KMS-11 (cell line): ENCODE measurements at regions not wholly inside any gene's neighbourhood (a gene's known extent, or its start where the extent isn't known, plus 50 kb on each side); places are given as distances from the start of the nearest gene placed in this dataset.

ENCODE experiments used
- H2AFZ ChIP-seq: fragments of 200-600 bp; sonication (generic); 2 replicates; pipeline ENCODE4 v1.6.1; 2016; ENCODE audit warnings: antibody characterized with exemption, mixed run types, low read depth
- H3K27ac ChIP-seq: fragments of 200-600 bp; sonication (generic); 2 replicates; pipeline ENCODE4 v1.6.1; 2016; ENCODE audit warnings: mild to moderate bottlenecking, mixed run types
- H3K27me3 ChIP-seq: fragments of 200-600 bp; sonication (generic); 2 replicates; pipeline ENCODE4 v1.6.1; 2017; ENCODE audit warnings: mild to moderate bottlenecking, low read depth, mixed run types, moderate library complexity; ENCODE audit not compliant: insufficient read depth
- H3K36me3 ChIP-seq: fragments of 200-600 bp; sonication (generic); 2 replicates; pipeline ENCODE4 v1.6.1; 2017; ENCODE audit warnings: mild to moderate bottlenecking, mixed run types; ENCODE audit not compliant: insufficient read depth
- H3K4me1 ChIP-seq: fragments of 200-600 bp; sonication (generic); 2 replicates; pipeline ENCODE4 v1.6.1; 2016; ENCODE audit warnings: mild to moderate bottlenecking, low read depth, mixed run types; ENCODE audit not compliant: poor library complexity, severe bottlenecking
- H3K4me2 ChIP-seq: fragments of 200-600 bp; sonication (generic); 2 replicates; pipeline ENCODE4 v1.7.0; 2016; ENCODE audit warnings: mild to moderate bottlenecking, mixed run types
- H3K4me3 ChIP-seq: fragments of 200-600 bp; sonication (generic); IDR thresholded peaks from 2 replicates; pipeline ENCODE4 v1.6.1; 2017; ENCODE audit warnings: low read depth, low read length, mixed read lengths; ENCODE audit not compliant: insufficient read depth
- H3K79me2 ChIP-seq: fragments of 200-600 bp; sonication (generic); 2 replicates; pipeline ENCODE4 v1.6.1; 2016; ENCODE audit warnings: low read depth, mixed run types; ENCODE audit not compliant: insufficient read depth
- H3K9ac ChIP-seq: fragments of 200-600 bp; sonication (generic); 2 replicates; pipeline ENCODE4 v1.6.1; 2016; ENCODE audit warnings: mild to moderate bottlenecking, mixed run types
- H4K20me1 ChIP-seq: fragments of 200-600 bp; sonication (generic); 2 replicates; pipeline ENCODE4 v1.6.1; 2016; ENCODE audit warnings: mild to moderate bottlenecking, mixed run types; ENCODE audit not compliant: insufficient read depth
- CTCF ChIP-seq: fragments of 200-600 bp; sonication (generic); conservative IDR thresholded peaks from 2 replicates; pipeline ENCODE4 v1.6.1; 2017; ENCODE audit warnings: low read depth, mild to moderate bottlenecking, antibody characterized with exemption, low read length, moderate library complexity, mixed read lengths

- Histone ChIP-seq H3K4me2 (no peak overlapping the region), H3K27me3 (no peaks in the 10 kb centered on the region), H3K27ac (no peak overlapping the region), H3K9ac (no peak overlapping the region), H3K36me3 (no peaks in the 10 kb centered on the region), H2AFZ (no peak overlapping the region), H4K20me1 (no peaks in the 10 kb centered on the region), H3K4me1 (no peaks in the 10 kb centered on the region), H3K4me3 (no peak overlapping the region), H3K79me2 (no peaks in the 10 kb centered on the region)
- TF ChIP-seq CTCF: no peak
Observed at GRCh38 chr7:54897891-54898290, 120.9 kb upstream of the EGFR start.

DNA sequence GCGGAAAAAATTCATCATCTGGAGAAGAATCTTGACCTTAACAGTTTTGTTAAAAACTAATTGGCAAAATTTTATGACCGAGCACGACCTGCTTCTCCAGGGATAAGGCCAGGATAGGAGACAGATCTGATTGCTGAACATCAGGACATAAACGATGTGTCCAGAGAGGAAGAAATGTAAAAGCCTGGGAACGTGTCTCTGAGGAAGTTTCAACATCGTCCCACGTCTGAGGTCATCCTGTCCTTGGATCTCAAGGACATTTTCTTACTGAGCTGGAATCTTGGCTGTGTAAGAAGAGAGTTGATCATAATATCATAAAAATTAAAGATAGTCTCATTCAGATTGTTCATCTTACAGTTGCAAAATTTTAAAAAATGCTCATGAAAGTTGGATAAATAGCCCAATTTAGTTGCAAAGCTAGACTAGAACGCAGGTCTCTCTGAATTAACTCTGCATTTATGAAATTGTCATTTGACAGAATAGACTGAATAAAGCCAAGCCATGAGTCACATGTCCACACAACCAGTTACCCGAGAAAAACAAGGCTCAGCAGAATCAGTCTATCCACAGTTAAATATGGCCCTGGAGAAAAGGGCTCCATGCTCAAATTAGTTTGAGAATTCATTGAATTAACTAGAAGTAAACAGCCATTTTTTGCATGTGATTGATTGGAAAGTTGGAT lies 120.0 kb upstream of the EGFR start:
- no peak for TF ChIP-seq CTCF
- Histone ChIP-seq H3K36me3 (no peaks in the 10 kb centered on the region), H3K4me1 (no peaks in the 10 kb centered on the region), H3K4me3 (no peak overlapping the region), H2AFZ (no peak overlapping the region), H4K20me1 (no peaks in the 10 kb centered on the region), H3K9ac (no peak overlapping the region), H3K4me2 (no peak overlapping the region), H3K27ac (no peak overlapping the region), H3K27me3 (no peaks in the 10 kb centered on the region), H3K79me2 (no peaks in the 10 kb centered on the region)

DNA sequence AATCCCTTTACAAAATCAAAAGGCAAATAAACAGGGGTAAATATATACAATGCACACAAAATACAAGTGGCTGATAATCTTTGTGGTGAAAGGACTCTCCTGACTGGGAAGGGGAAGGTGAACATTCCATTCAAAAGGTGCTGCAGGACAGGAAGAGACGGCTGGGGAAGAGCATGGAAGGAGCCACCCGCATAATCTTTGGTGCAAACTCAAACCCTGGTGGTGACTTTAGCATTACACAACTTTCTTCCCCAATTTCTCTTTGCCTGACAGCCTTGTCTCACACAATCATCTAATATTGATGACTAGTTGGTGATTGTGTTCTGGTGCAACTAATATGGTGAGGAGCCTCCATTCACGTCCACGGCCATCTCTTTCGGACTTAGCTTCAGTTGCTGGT lies 117.0 kb upstream of the EGFR start:
- Histone ChIP-seq H2AFZ (no peak overlapping the region), H3K36me3 (no peaks in the 10 kb centered on the region), H3K27me3 (no peaks in the 10 kb centered on the region), H3K4me3 (no peak overlapping the region), H3K4me1 (no peaks in the 10 kb centered on the region), H3K79me2 (no peaks in the 10 kb centered on the region), H4K20me1 (no peaks in the 10 kb centered on the region), H3K4me2 (no peak overlapping the region), H3K27ac (no peak overlapping the region), H3K9ac (no peak overlapping the region)
- TF ChIP-seq CTCF: no peak

DNA sequence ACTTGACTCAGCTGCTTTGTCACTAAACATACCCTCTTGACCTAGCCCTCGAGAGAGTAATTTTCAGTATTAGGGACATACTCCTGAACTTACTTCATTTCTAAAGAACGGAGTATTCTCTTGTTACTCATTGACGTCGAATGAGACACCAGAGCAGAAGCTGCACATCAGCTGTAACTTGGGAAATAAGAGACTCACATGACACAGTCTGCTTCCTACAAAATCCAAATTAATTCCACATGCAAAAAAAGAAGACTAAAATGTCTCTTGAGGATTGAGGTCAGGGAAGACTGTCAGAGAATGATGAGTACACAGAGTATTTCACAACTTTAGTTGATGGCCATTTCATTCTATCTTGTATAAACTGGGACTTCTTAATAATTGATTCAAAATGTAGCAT lies 114.7 kb upstream of the EGFR start:
- H4K20me1 ChIP-seq: no peaks in the 10 kb centered on the region
- H3K36me3 ChIP-seq: no peaks in the 10 kb centered on the region
- H3K4me2 ChIP-seq: no peak overlapping the region
- no peak overlapping the region for H2AFZ ChIP-seq
- no peak overlapping the region for H3K4me3 ChIP-seq
- no peak overlapping the region for H3K9ac ChIP-seq
- H3K27ac ChIP-seq: no peak overlapping the region
- H3K79me2 ChIP-seq: no peaks in the 10 kb centered on the region
- TF ChIP-seq CTCF: no peak
- no peaks in the 10 kb centered on the region for H3K27me3 ChIP-seq
- no peaks in the 10 kb centered on the region for H3K4me1 ChIP-seq
